HepG2 (cell line): ENCODE measurements at regions not wholly inside any gene's neighbourhood (a gene's known extent, or its start where the extent isn't known, plus 50 kb on each side); places are given as distances from the start of the nearest gene placed in this dataset.

Source experiments
- CHD4 ChIP-seq: fragments of 200-600 bp; sonication (generic); IDR thresholded peaks from 2 replicates; pipeline ENCODE4 v1.7.0; 2017; ENCODE audit warnings: mild to moderate bottlenecking, low read length, borderline replicate concordance
- CTCF ChIP-seq: sonication (generic); formaldehyde crosslinking; IDR thresholded peaks from 2 replicates; pipeline ENCODE4 v1.5.0; 2020; ENCODE audit warnings: mild to moderate bottlenecking, missing genetic modification reagents, moderate library complexity
- EP300 ChIP-seq, 3 experiments: sonication (generic) in 1 of 3; formaldehyde crosslinking in 1 of 3; IDR thresholded peaks; 2 replicates each; pipeline versions ENCODE4 v1.5.1 to v1.6.1; 2011 to 2020; ENCODE audit warnings: low read depth in 2 of 3, low read length in 2 of 3, borderline replicate concordance in 1 of 3, improper control_type of control experiment in 1 of 3, mild to moderate bottlenecking in 1 of 3, missing genetic modification reagents in 1 of 3, moderate library complexity in 1 of 3
- MAZ ChIP-seq, 2 experiments: sonication (generic) in 1 of 2; formaldehyde crosslinking in 1 of 2; IDR thresholded peaks; 2 replicates each; pipeline versions ENCODE4 v1.5.0 to v1.6.1; 2012 to 2020; ENCODE audit warnings: low read depth in 2 of 2, mild to moderate bottlenecking in 2 of 2, borderline replicate concordance in 1 of 2, improper control_type of control experiment in 1 of 2, low read length in 1 of 2, missing genetic modification reagents in 1 of 2, moderate library complexity in 1 of 2
- NPAS2 ChIP-seq: sonication (generic); formaldehyde crosslinking; IDR thresholded peaks from 2 replicates; pipeline ENCODE4 v1.8.0; 2022; ENCODE audit warnings: mild to moderate bottlenecking, missing genetic modification reagents, borderline replicate concordance
- POLR2AphosphoS2 ChIP-seq: IDR thresholded peaks from 2 replicates; pipeline ENCODE4 v1.6.1; 2011; ENCODE audit warnings: low read depth, low read length, improper control_type of control experiment
- SCMH1 ChIP-seq: sonication (generic); formaldehyde crosslinking; IDR thresholded peaks from 2 replicates; pipeline ENCODE4 v1.9.0; 2021; ENCODE audit warnings: missing genetic modification reagents, mild to moderate bottlenecking, borderline replicate concordance
- ZNF17 ChIP-seq: sonication (generic); formaldehyde crosslinking; IDR thresholded peaks from 2 replicates; pipeline ENCODE4 v1.5.0; 2020; ENCODE audit warnings: mild to moderate bottlenecking, missing genetic modification reagents
- ZSCAN20 ChIP-seq: sonication (generic); formaldehyde crosslinking; IDR thresholded peaks from 2 replicates; pipeline ENCODE4 v1.4.0; 2020; ENCODE audit warnings: missing genetic modification reagents, mild to moderate bottlenecking, borderline replicate concordance

DNA sequence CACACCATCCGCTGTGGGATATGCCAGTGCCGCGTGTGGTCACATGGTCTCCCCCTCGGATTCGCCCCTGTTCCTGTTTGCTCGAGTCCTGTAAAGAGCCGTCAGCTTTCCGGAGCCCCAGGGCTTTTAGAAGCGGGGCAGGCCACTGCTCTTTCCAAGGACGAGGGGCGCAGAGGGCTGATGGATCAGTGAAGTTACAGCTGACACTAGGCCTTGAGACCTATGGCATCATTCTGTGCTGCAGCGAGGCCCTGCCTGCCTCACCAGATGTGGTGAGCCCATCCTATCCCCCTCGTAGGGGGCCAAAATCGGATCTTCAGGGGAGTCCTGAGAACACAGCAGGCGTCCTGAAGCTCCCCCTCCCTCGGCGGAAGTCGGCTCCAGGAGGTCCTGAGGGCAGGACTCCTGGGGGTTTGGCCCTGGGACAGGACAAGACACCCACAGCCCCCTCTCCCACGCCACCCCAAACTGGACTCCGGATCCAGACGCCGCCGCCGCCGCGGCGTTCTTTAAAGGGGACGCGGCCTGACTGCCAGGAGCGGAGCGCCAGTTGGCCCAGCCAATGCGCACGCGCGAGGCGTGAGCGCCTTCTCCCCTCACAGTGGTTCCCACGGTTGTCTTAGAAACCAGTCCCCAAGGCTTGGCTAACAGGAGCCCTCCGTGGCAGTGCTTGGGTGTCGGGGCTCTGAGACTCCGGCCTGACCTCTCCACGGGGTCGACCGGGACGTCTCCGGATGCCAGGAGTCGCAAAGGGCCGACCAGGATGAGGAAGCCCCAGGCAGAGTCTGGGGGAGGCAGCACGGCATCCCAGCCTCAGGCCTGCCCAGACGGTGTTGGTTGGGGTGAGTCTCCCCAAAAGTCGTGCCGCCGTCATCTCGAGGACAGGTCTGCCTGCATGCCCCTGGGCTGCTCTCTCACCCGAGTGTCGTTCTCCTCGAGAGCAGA lies 371.7 kb downstream of the ZNF716 start:
- TF ChIP-seq ZSCAN20 (CRISPR knock-in tag): no peak
- no peak for TF ChIP-seq NPAS2 (CRISPR knock-in tag)
- TF ChIP-seq ZNF17 (CRISPR knock-in tag): no peak
- TF ChIP-seq SCMH1: no peak
- no peak for TF ChIP-seq EP300 (IDR thresholded peaks at IDR 0.05; ENCODE audit: low read depth in 2 of 2, low read length in 2 of 2)
- no peak for TF ChIP-seq EP300 (CRISPR knock-in tag; IDR thresholded peaks at IDR 0.05; ENCODE audit: borderline replicate concordance)
- TF ChIP-seq POLR2AphosphoS2: no peak
- no peak for TF ChIP-seq CHD4
- no peak for TF ChIP-seq CTCF (CRISPR knock-in tag)
- no peak for TF ChIP-seq MAZ (IDR thresholded peaks at IDR 0.05; ENCODE audit: borderline replicate concordance, low read depth, low read length)
- TF ChIP-seq MAZ (CRISPR knock-in tag; IDR thresholded peaks at IDR 0.05; ENCODE audit: low read depth): no peak
